NCI-H146 (cell line): ENCODE measurements at regions not wholly inside any gene's neighbourhood (a gene's known extent, or its start where the extent isn't known, plus 50 kb on each side); places are given as distances from the start of the nearest gene placed in this dataset.

Experiments
- DNase-seq: peaks from one replicate; lab custom pipeline; 2025; lab: John Stamatoyannopoulos, UW

DNA sequence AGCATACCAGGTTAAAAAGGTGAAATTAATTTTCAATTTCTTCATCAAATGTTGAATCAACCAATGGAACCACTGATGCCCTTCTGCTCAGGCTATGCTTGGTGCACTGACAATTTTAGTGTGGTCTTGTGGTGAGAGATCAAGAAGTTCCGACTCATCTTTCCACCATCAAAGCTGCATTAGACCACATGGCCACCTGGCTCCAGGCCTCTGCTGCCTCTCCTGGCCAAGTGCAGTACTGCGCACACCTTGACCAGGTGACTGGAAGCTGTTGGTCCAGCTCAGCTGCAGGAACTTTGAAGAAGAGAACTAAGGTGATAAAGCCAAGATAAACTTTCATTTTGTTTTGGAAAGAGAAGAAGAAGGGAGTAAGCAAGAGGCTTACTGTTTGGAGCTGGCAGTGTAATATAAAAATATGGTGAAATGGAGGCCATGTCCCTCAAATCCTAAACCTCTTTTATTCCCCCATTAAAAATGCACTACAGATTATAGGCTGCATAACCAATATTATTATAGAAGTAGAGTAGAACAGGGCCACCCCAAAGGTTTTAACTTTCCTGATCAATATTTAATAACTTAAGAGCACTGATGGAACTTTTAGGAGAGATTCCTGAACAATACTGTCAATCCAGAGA, 315.5 kb upstream of the C9orf72 start:
- peak; percentile 4 for DNase-seq

GRCh38 chr9:27924502-27924901, 351.2 kb upstream of the C9orf72 start:
- no peak for DNase-seq

- DNase-seq, result peak; percentile 70
Observed at GRCh38 chr9:27925815-27926214, 352.5 kb upstream of the C9orf72 start.

DNA sequence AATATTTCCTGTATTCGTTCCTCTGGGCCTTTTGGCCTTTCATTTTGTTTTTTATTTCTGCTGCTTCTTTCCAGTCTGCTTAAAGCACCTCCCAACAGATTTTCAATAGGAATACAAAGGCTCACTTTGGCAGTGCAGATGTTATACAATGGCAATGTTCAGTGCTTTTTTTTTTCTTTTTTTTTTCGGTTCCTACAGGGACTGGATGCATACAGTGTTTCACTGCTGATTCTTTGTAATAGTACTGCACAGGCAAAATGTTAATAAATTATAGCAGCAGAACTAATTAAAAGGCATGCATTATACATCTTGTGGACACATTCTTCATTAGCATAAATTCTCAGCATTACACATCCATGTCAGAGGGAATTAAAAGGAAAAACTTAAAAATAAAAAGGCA, 356.6 kb upstream of the C9orf72 start:
- DNase-seq, result no peak

- peak; percentile 60 for DNase-seq
Observed at GRCh38 chr9:27933210-27934025, 360.1 kb upstream of the C9orf72 start.

DNA sequence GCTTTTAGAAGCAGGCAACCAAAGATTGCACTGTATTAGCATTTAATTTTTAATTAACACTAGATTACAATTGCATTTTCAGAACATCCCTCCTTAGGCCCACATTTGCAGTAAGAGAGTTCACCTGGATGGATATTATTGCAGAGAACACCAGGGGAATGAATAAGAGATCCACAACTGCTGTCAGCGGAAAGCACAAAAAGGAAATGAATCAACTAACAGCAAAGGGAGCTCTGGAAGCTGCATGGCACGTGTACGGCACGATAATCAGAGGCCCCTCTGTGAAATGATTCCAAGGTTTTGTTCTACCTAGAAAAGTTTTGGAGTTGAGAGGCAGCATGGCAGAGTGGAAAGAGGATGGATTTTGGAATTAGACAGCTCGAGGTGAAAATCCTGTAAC, 361.2 kb upstream of the C9orf72 start:
- no peak for DNase-seq

DNA sequence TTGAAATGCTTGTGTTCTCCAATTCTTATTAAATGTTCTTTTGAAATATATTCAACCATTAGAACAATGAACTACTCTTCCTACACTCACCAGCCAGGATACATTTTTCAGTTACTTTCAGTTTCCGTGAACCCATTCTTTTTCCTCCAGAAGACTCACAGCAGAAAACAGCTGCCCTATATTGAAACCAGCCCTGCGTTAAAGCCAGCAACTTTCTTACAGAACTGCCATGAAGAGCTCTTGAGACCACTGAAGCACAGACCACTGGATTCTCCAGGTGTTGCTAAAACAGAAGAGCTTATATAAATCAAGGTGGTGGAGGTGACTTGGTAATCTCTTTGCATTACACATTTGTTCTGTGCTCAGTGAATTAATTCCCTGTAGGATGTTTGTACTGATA, 365.9 kb upstream of the C9orf72 start:
- no peak for DNase-seq

GRCh38 chr9:27940535-27940934, 367.3 kb upstream of the C9orf72 start:
- DNase-seq, result no peak

- no peak for DNase-seq
Observed at GRCh38 chr9:27943501-27943900, 370.2 kb upstream of the C9orf72 start.

- no peak for DNase-seq
Observed at GRCh38 chr9:27945386-27945785, 372.1 kb upstream of the C9orf72 start.

DNA sequence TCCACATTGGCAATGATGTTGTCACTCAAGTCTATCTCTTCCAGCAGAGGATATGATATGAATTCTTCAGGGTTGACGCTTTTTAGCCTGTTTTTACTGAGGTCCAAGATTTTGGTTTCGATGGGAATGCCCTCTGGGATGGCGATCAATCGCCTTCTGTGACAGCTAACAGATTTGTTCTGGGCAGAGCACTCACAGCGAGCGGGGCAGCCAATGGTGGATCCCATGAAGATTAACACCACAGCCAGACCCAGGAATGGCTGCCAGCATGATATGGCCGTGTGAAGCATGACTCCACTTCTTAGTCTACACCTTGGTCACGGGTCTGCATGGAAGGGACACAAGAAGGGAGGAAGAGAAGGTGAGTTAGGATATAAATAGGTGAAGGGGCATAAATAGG, 377.1 kb upstream of the C9orf72 start:
- DNase-seq, result no peak

- no peak for DNase-seq
Observed at GRCh38 chr9:27954858-27955257, 381.6 kb upstream of the C9orf72 start.

DNA sequence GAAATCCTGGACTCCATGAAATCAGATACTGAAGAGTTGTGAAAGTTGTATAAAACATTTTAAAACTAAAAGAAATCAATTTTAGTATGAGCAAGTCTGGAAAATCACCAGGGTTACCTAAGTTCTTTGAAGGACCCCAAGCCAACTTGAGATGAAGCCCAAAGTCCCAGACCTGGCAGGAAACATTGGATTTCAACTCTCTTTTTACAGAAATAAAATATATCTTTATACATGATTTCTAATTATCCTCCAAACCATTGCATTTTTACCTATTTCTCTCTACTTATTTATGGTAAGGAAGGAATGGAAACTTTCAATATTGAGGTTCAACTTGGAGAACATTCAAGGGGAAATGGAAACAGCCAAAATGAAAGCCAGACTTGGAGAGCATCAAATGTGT, 390.6 kb upstream of the C9orf72 start:
- no peak for DNase-seq

- DNase-seq, result no peak
Observed at GRCh38 chr9:27967210-27967609, 393.9 kb upstream of the C9orf72 start.

- DNase-seq, result no peak
Observed at GRCh38 chr9:27977931-27978330, 404.6 kb upstream of the C9orf72 start.

DNA sequence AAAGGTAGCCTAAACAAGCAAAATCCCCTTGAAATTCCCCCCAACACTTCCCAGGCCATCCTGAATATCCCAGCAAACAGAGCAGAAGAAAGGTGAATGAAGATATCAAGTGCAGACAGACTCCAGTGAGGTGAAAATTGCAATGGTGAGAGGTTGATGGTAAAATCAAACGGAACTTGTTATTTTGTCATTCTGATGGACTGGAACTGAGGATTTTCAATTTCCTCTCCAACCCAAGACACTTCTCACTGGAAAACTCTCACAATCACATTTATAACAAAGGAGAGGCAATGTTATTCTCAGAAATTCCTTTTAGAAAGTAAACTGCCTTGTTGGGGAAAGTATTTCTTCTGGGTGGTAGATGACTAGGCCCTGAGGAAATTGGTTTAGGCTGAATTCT, 412.4 kb upstream of the C9orf72 start:
- no peak for DNase-seq

- no peak for DNase-seq
Observed at GRCh38 chr9:27990524-27990923, 417.2 kb upstream of the C9orf72 start.

- no peak for DNase-seq
Observed at GRCh38 chr9:27991221-27991620, 417.9 kb upstream of the C9orf72 start.

DNA sequence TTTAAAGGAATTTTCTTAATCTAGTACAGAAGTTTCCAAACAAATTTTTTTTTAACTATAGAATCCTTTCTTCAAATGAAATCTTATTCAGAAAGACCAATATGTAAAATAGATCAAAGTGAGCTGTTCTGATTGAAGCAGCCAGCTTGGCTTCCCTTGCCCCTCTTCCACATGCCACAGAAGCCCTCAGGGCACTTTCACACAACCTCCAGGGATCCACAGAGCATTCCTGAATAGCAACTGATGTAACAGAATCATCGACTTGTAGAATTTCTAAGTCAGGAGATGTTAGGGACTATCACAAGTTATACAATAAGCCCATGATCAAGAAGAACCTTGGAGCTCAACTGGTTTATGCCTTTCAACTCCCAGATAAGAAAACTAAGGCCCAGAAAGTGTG, 427.8 kb upstream of the C9orf72 start:
- no peak for DNase-seq

DNA sequence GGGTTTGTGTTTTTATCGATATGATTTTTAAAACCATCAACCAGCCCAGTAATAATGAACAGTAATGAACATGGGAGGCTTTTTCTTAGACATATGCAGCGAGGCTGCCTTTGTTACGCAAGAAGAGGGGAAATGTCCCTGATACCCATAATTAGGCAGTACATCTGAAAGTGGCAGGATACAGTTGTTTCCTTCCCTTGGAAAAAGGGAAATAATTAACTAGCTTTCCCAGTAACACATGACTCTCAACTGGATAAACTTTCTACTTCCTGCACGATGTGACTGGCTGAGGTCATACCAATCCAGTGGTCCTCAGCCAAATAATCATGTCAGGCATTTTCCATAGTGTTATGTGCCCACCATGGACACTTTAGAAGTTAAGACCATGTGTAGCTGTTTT, 431.6 kb upstream of the C9orf72 start:
- no peak for DNase-seq

- no peak for DNase-seq
Observed at GRCh38 chr9:28005779-28006178, 432.5 kb upstream of the C9orf72 start.

- no peak for DNase-seq
Observed at GRCh38 chr9:28007097-28007817, 434.0 kb upstream of the C9orf72 start.

GRCh38 chr9:28014212-28014611, 440.9 kb upstream of the C9orf72 start:
- no peak for DNase-seq
